ENCODE measurements at regions not wholly inside any gene's neighbourhood (a gene's known extent, or its start where the extent isn't known, plus 50 kb on each side); places are given as distances from the start of the nearest gene placed in this dataset.

- no peak overlapping the region for H3K27ac Mint-ChIP-seq (ENCODE audit: unreplicated experiment)
- no peak for TF ChIP-seq CTCF (IDR thresholded peaks at IDR 0.05; ENCODE audit: insufficient read depth, low read depth, low read length)
- no peak for TF ChIP-seq EZH2 (IDR thresholded peaks at IDR 0.05; ENCODE audit: insufficient read depth, low read length)
Observed at GRCh38 chr13:50377726-50378270, 362.6 kb downstream of the KCNRG start.

GRCh38 chr13:50378509-50379044 is 363.3 kb downstream of the KCNRG start:
- H3K79me2 ChIP-seq (ENCODE audit: insufficient read depth, low read length): no peaks in the 10 kb centered on the region
- Mint-ChIP-seq H3K36me3 (ENCODE audit: low read depth, unreplicated experiment) (peaks cover 4% of the 10 kb centered on the region), H3K27ac (ENCODE audit: unreplicated experiment) (no peak overlapping the region), H3K4me1 (ENCODE audit: low read depth, unreplicated experiment) (peaks cover 29% of the 10 kb centered on the region), H3K4me3 (ENCODE audit: unreplicated experiment) (no peak overlapping the region), H3K27me3 (ENCODE audit: low read depth, unreplicated experiment) (no peaks in the 10 kb centered on the region), H3K9me3 (ENCODE audit: unreplicated experiment) (peaks cover 15% of the 10 kb centered on the region)
- no peak overlapping the region for H2AFZ ChIP-seq (ENCODE audit: low read depth, low read length)
- H3K4me3 ChIP-seq (ENCODE audit: insufficient read depth, low read depth, low read length): no peak overlapping the region
- H3K27ac ChIP-seq (ENCODE audit: low read depth, low read length): no peak overlapping the region
- H4K20me1 ChIP-seq (ENCODE audit: insufficient read depth, low read length): no peaks in the 10 kb centered on the region
- H3K27me3 ChIP-seq (ENCODE audit: insufficient read depth, low read length): no peaks in the 10 kb centered on the region
- no peaks in the 10 kb centered on the region for H3K36me3 ChIP-seq (ENCODE audit: insufficient read depth, low read length)
- peaks cover 4% of the 10 kb centered on the region for H3K4me1 ChIP-seq (ENCODE audit: insufficient read depth, low read length)
- FAIRE-seq (no peak), DNase-seq (ENCODE audit: low read depth) (no peak)
- TF ChIP-seq EZH2 (IDR thresholded peaks at IDR 0.05; ENCODE audit: insufficient read depth, low read length): no peak
- TF ChIP-seq CTCF (IDR thresholded peaks at IDR 0.05; ENCODE audit: insufficient read depth, low read depth, low read length): no peak
- H3K4me2 ChIP-seq (ENCODE audit: low read length): no peak overlapping the region
- H3K9me3 ChIP-seq (ENCODE audit: insufficient read depth, low read depth, low read length): peaks cover 7% of the 10 kb centered on the region
- no peak overlapping the region for H3K9ac ChIP-seq (ENCODE audit: low read length)

More at GRCh38 chr13:50377726-50378270, 362.6 kb downstream of the KCNRG start:
- H3K4me1 Mint-ChIP-seq (ENCODE audit: low read depth, unreplicated experiment): peaks cover 29% of the 10 kb centered on the region
- no peaks in the 10 kb centered on the region for H3K36me3 ChIP-seq (ENCODE audit: insufficient read depth, low read length)
- no peaks in the 10 kb centered on the region for H3K27me3 ChIP-seq (ENCODE audit: insufficient read depth, low read length)
- no peaks in the 10 kb centered on the region for H3K27me3 Mint-ChIP-seq (ENCODE audit: low read depth, unreplicated experiment)
- no peak overlapping the region for H3K27ac ChIP-seq (ENCODE audit: low read depth, low read length)
- H3K9me3 ChIP-seq (ENCODE audit: insufficient read depth, low read depth, low read length): peaks cover 7% of the 10 kb centered on the region
- H4K20me1 ChIP-seq (ENCODE audit: insufficient read depth, low read length): no peaks in the 10 kb centered on the region
- H2AFZ ChIP-seq (ENCODE audit: low read depth, low read length): no peak overlapping the region
- H3K9me3 Mint-ChIP-seq (ENCODE audit: unreplicated experiment): peaks cover 13% of the 10 kb centered on the region
- peaks cover 4% of the 10 kb centered on the region for H3K36me3 Mint-ChIP-seq (ENCODE audit: low read depth, unreplicated experiment)
- H3K9ac ChIP-seq (ENCODE audit: low read length): no peak overlapping the region
- H3K4me2 ChIP-seq (ENCODE audit: low read length): no peak overlapping the region
- peaks cover 4% of the 10 kb centered on the region for H3K4me1 ChIP-seq (ENCODE audit: insufficient read depth, low read length)
- no peaks in the 10 kb centered on the region for H3K79me2 ChIP-seq (ENCODE audit: insufficient read depth, low read length)
- H3K4me3 Mint-ChIP-seq (ENCODE audit: unreplicated experiment): no peak overlapping the region
- H3K4me3 ChIP-seq (ENCODE audit: insufficient read depth, low read depth, low read length): no peak overlapping the region
- FAIRE-seq (no peak), DNase-seq (ENCODE audit: low read depth) (no peak)

DNA sequence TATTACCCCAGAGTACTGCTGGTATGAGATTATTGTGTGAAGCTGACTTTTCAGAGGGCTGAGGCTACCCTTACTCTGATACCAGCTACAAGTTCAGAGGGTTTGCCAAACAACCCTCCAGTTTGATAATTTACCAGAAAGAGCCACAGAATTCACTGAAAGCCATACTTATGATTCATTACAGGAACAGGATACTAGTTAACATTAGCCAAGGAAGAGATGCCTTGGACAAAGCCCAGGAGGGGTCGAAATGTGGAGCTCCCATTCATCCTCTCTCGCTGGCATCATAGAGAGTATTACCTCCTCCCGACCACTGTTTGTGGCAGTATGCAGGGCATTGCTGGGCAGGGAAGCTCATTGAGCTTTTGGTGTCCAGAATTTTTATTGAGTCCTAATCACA is 364.3 kb downstream of the KCNRG start:
- Histone ChIP-seq H3K9me3 (ENCODE audit: insufficient read depth, low read depth, low read length) (peaks cover 7% of the 10 kb centered on the region), H3K27ac (ENCODE audit: low read depth, low read length) (no peak overlapping the region), H3K36me3 (ENCODE audit: insufficient read depth, low read length) (no peaks in the 10 kb centered on the region), H4K20me1 (ENCODE audit: insufficient read depth, low read length) (no peaks in the 10 kb centered on the region), H3K27me3 (ENCODE audit: insufficient read depth, low read length) (no peaks in the 10 kb centered on the region), H2AFZ (ENCODE audit: low read depth, low read length) (no peak overlapping the region), H3K79me2 (ENCODE audit: insufficient read depth, low read length) (no peaks in the 10 kb centered on the region), H3K4me1 (ENCODE audit: insufficient read depth, low read length) (peaks cover 4% of the 10 kb centered on the region), H3K4me3 (ENCODE audit: insufficient read depth, low read depth, low read length) (no peak overlapping the region), H3K9ac (ENCODE audit: low read length) (no peak overlapping the region), H3K4me2 (ENCODE audit: low read length) (no peak overlapping the region)
- Mint-ChIP-seq H3K27me3 (ENCODE audit: low read depth, unreplicated experiment) (no peaks in the 10 kb centered on the region), H3K27ac (ENCODE audit: unreplicated experiment) (peak overlapping the region; percentile 58), H3K9me3 (ENCODE audit: unreplicated experiment) (peaks cover 15% of the 10 kb centered on the region), H3K36me3 (ENCODE audit: low read depth, unreplicated experiment) (peaks cover 4% of the 10 kb centered on the region), H3K4me1 (ENCODE audit: low read depth, unreplicated experiment) (peaks cover 29% of the 10 kb centered on the region), H3K4me3 (ENCODE audit: unreplicated experiment) (no peak overlapping the region)
- TF ChIP-seq EZH2 (IDR thresholded peaks at IDR 0.05; ENCODE audit: insufficient read depth, low read length) (no peak), CTCF (IDR thresholded peaks at IDR 0.05; ENCODE audit: insufficient read depth, low read depth, low read length) (no peak)
- FAIRE-seq (no peak), DNase-seq (ENCODE audit: low read depth) (peak; percentile 64)

All from astrocyte (in vitro differentiated cells and primary cell).